DMS79 treated with DMSO at 0.1 percent for 48 hours (cell line): ENCODE measurements at regions not wholly inside any gene's neighbourhood (a gene's known extent, or its start where the extent isn't known, plus 50 kb on each side); places are given as distances from the start of the nearest gene placed in this dataset.

Experiments
- DNase-seq: peaks from one replicate; lab custom pipeline; 2025; lab: John Stamatoyannopoulos, UW

GRCh38 chr6:106771822-106772221 is 142.4 kb downstream of the QRSL1 start:
- DNase-seq = no peak

GRCh38 chr6:106770663-106771062 is 141.3 kb downstream of the QRSL1 start:
- DNase-seq = no peak

GRCh38 chr6:106770081-106770480 is 140.7 kb downstream of the QRSL1 start:
- no peak for DNase-seq

- no peak for DNase-seq
Observed at GRCh38 chr6:106767271-106767670, 137.9 kb downstream of the QRSL1 start.

GRCh38 chr6:106766201-106766600 is 136.8 kb downstream of the QRSL1 start:
- no peak for DNase-seq

GRCh38 chr6:106765496-106765895 is 136.1 kb downstream of the QRSL1 start:
- no peak for DNase-seq

GRCh38 chr6:106764353-106764980 is 135.1 kb downstream of the QRSL1 start:
- DNase-seq = no peak

- DNase-seq = no peak
Observed at GRCh38 chr6:106763361-106763760, 134.0 kb downstream of the QRSL1 start.

- no peak for DNase-seq
Observed at GRCh38 chr6:106761160-106761559, 131.8 kb downstream of the QRSL1 start.

GRCh38 chr6:106759112-106759511 is 129.7 kb downstream of the QRSL1 start:
- DNase-seq = no peak

GRCh38 chr6:106757722-106758467 is 128.5 kb downstream of the QRSL1 start:
- no peak for DNase-seq

- DNase-seq = no peak
Observed at GRCh38 chr6:106757267-106757666, 127.9 kb downstream of the QRSL1 start.

GRCh38 chr6:106754215-106754614 is 124.8 kb downstream of the QRSL1 start:
- no peak for DNase-seq

- DNase-seq = no peak
Observed at GRCh38 chr6:106752641-106753040, 123.3 kb downstream of the QRSL1 start.

GRCh38 chr6:106751501-106752252 is 122.3 kb downstream of the QRSL1 start:
- DNase-seq = peak; percentile 15

GRCh38 chr6:106750946-106751345 is 121.6 kb downstream of the QRSL1 start:
- DNase-seq = no peak

GRCh38 chr6:106750142-106750918 is 121.0 kb downstream of the QRSL1 start:
- no peak for DNase-seq

GRCh38 chr6:106749609-106750008 is 120.2 kb downstream of the QRSL1 start:
- DNase-seq = no peak

GRCh38 chr6:106748547-106749207 is 119.3 kb downstream of the QRSL1 start:
- no peak for DNase-seq

GRCh38 chr6:106747139-106747538 is 117.8 kb downstream of the QRSL1 start:
- DNase-seq = no peak

GRCh38 chr6:106746652-106747051 is 117.3 kb downstream of the QRSL1 start:
- DNase-seq = no peak
